Adrenal gland (tissue), 5 donors: ENCODE measurements at regions not wholly inside any gene's neighbourhood (a gene's known extent, or its start where the extent isn't known, plus 50 kb on each side); places are given as distances from the start of the nearest gene placed in this dataset.

Experiments
- POLR2A ChIP-seq, 2 donors: fragments of 450-650 bp; IDR thresholded peaks; one replicate each; pipeline ENCODE4 v1.6.1; 2017; ENCODE audit warnings: antibody characterized with exemption in 2 of 2, mild to moderate bottlenecking in 2 of 2, moderate library complexity in 1 of 2
- TF ChIP-seq, protein P1 (sequence below), 6 experiments: fragments of 450-650 bp in 4 of 6; fragments of 200-600 bp in 2 of 6; sonication (generic) in 1 of 6; IDR thresholded peaks; 1 replicate in 5 of 6; 2 replicates in 1 of 6; pipeline versions ENCODE4 v1.5.1 to v1.8.0; 2016 to 2021; ENCODE audit warnings: antibody characterized with exemption in 6 of 6, mild to moderate bottlenecking in 2 of 6, moderate library complexity in 1 of 6
- donor health status: DM: no; HTN: no; CAD: no.

GRCh38 chr13:68275758-68276157 lies 1045.6 kb upstream of the PCDH9 start:
- TF ChIP-seq, protein P1, sequence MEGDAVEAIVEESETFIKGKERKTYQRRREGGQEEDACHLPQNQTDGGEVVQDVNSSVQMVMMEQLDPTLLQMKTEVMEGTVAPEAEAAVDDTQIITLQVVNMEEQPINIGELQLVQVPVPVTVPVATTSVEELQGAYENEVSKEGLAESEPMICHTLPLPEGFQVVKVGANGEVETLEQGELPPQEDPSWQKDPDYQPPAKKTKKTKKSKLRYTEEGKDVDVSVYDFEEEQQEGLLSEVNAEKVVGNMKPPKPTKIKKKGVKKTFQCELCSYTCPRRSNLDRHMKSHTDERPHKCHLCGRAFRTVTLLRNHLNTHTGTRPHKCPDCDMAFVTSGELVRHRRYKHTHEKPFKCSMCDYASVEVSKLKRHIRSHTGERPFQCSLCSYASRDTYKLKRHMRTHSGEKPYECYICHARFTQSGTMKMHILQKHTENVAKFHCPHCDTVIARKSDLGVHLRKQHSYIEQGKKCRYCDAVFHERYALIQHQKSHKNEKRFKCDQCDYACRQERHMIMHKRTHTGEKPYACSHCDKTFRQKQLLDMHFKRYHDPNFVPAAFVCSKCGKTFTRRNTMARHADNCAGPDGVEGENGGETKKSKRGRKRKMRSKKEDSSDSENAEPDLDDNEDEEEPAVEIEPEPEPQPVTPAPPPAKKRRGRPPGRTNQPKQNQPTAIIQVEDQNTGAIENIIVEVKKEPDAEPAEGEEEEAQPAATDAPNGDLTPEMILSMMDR (IDR thresholded peaks at IDR 0.05) = no peak
- TF ChIP-seq POLR2A (IDR thresholded peaks at IDR 0.05) = no peak
